ENCODE measurements at regions not wholly inside any gene's neighbourhood (a gene's known extent, or its start where the extent isn't known, plus 50 kb on each side); places are given as distances from the start of the nearest gene placed in this dataset.

- TF ChIP-seq CTCF (IDR thresholded peaks at IDR 0.05): no peak
- TF ChIP-seq EZH2 (IDR thresholded peaks at IDR 0.05; ENCODE audit: borderline replicate concordance, insufficient read depth, low read depth, low read length, poor library complexity, severe bottlenecking): no peak
These were observed 118.0 kb upstream of the GLRA2 start for GRCh38 chrX:14411326-14411725.

All from B cell (primary cell).